HEK293T (cell line): ENCODE measurements at regions not wholly inside any gene's neighbourhood (a gene's known extent, or its start where the extent isn't known, plus 50 kb on each side); places are given as distances from the start of the nearest gene placed in this dataset.
"Not testable (repeated sequence)": the region's sequence is repeated elsewhere in the genome, so short reads cannot be mapped to it uniquely, and the experiment has no call there.

Source experiments
- SP1 ChIP-seq: fragments of 450-650 bp; IDR thresholded peaks from 2 replicates; pipeline ENCODE4 v1.6.1; 2017
- TARDBP ChIP-seq: fragments of 450-650 bp; IDR thresholded peaks from 2 replicates; pipeline ENCODE4 v1.6.1; 2016

DNA sequence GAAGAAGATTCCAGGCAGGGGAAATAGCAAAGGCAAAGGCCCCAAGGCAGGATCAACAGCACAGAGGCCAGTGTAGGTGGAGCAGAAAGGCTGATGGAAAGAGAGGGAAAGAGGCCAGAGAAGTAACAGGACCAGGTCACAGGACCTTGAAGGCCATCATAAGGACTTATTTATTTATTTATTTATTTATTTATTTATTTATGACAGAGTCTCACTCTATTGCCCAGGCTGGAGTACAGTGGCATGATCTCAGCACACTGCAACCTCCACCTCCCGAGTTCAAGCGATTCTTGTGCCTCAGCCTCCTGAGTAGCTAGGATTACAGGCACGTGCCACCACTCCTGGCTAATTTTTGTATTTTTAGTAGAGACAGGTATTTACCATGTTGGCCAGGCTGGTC lies 731.1 kb downstream of the MAFB start:
- TF ChIP-seq TARDBP, SP1: not testable (repeated sequence)
